Nephron progenitor cell (in vitro differentiated cells): ENCODE measurements at regions not wholly inside any gene's neighbourhood (a gene's known extent, or its start where the extent isn't known, plus 50 kb on each side); places are given as distances from the start of the nearest gene placed in this dataset.

Experiments used
- DNase-seq: peaks from one replicate; pipeline ENCODE4 v3.0.0; 2021
- H3K27ac Mint-ChIP-seq: 2 replicates; pipeline ENCODE4 v1.8.0; 2021; ENCODE audit warnings: mild to moderate bottlenecking, moderate library complexity, mixed read lengths
- H3K27me3 Mint-ChIP-seq: 2 replicates; pipeline ENCODE4 v1.8.0; 2021; ENCODE audit warnings: mild to moderate bottlenecking, low read depth, mixed read lengths; ENCODE audit not compliant: poor library complexity
- H3K36me3 Mint-ChIP-seq: 2 replicates; pipeline ENCODE4 v1.8.0; 2021; ENCODE audit warnings: low read depth, mixed read lengths
- H3K4me1 Mint-ChIP-seq: 2 replicates; pipeline ENCODE4 v1.8.0; 2021; ENCODE audit warnings: mixed read lengths
- H3K4me3 Mint-ChIP-seq: 2 replicates; pipeline ENCODE4 v1.8.0; 2021; ENCODE audit warnings: mild to moderate bottlenecking, moderate library complexity, mixed read lengths
- H3K9me3 Mint-ChIP-seq: 2 replicates; pipeline ENCODE4 v1.8.0; 2021; ENCODE audit warnings: mild to moderate bottlenecking, moderate library complexity, mixed read lengths
- CTCF ChIP-seq: fragments of 200-600 bp; sonication (generic); IDR thresholded peaks from 2 replicates; pipeline ENCODE4 v1.5.0; 2021; ENCODE audit warnings: antibody characterized with exemption

- no peaks in the 10 kb centered on the region for H3K4me1 Mint-ChIP-seq
- H3K27ac Mint-ChIP-seq, result no peak overlapping the region
- peaks cover 9% of the 10 kb centered on the region for H3K9me3 Mint-ChIP-seq
- no peak for DNase-seq
- no peaks in the 10 kb centered on the region for H3K27me3 Mint-ChIP-seq
- TF ChIP-seq CTCF, result no peak
- H3K36me3 Mint-ChIP-seq, result no peaks in the 10 kb centered on the region
- no peak overlapping the region for H3K4me3 Mint-ChIP-seq
Observed at GRCh38 chr2:122445003-122445402, 689.6 kb downstream of the TSN start.

- Mint-ChIP-seq H3K27ac (no peak overlapping the region), H3K27me3 (no peaks in the 10 kb centered on the region), H3K4me3 (no peak overlapping the region), H3K36me3 (no peaks in the 10 kb centered on the region), H3K9me3 (peaks cover 15% of the 10 kb centered on the region), H3K4me1 (no peaks in the 10 kb centered on the region)
- DNase-seq, result no peak
- TF ChIP-seq CTCF, result no peak
Observed at GRCh38 chr2:122446761-122447160, 691.3 kb downstream of the TSN start.

GRCh38 chr2:122447237-122447636 lies 691.8 kb downstream of the TSN start:
- Mint-ChIP-seq H3K27ac (no peak overlapping the region), H3K4me1 (no peaks in the 10 kb centered on the region), H3K36me3 (no peaks in the 10 kb centered on the region), H3K27me3 (no peaks in the 10 kb centered on the region), H3K4me3 (no peak overlapping the region), H3K9me3 (peaks cover 15% of the 10 kb centered on the region)
- no peak for DNase-seq
- no peak for TF ChIP-seq CTCF

- Mint-ChIP-seq H3K9me3 (peaks cover 34% of the 10 kb centered on the region), H3K36me3 (no peaks in the 10 kb centered on the region), H3K4me1 (no peaks in the 10 kb centered on the region), H3K27ac (no peak overlapping the region), H3K27me3 (no peaks in the 10 kb centered on the region), H3K4me3 (no peak overlapping the region)
- no peak for DNase-seq
- TF ChIP-seq CTCF, result peak; percentile 37
Observed at GRCh38 chr2:122451040-122451439, 695.6 kb downstream of the TSN start.

- Mint-ChIP-seq H3K9me3 (peaks cover 32% of the 10 kb centered on the region), H3K27ac (no peak overlapping the region), H3K27me3 (no peaks in the 10 kb centered on the region), H3K36me3 (no peaks in the 10 kb centered on the region), H3K4me1 (no peaks in the 10 kb centered on the region), H3K4me3 (no peak overlapping the region)
- TF ChIP-seq CTCF, result no peak
- no peak for DNase-seq
Observed at GRCh38 chr2:122451697-122452096, 696.2 kb downstream of the TSN start.

- Mint-ChIP-seq H3K27me3 (no peaks in the 10 kb centered on the region), H3K4me1 (no peaks in the 10 kb centered on the region), H3K36me3 (no peaks in the 10 kb centered on the region), H3K27ac (no peak overlapping the region), H3K9me3 (no peaks in the 10 kb centered on the region), H3K4me3 (no peak overlapping the region)
- TF ChIP-seq CTCF, result no peak
- no peak for DNase-seq
Observed at GRCh38 chr2:122469147-122469546, 713.7 kb downstream of the TSN start.
